ENCODE measurements at regions not wholly inside any gene's neighbourhood (a gene's known extent, or its start where the extent isn't known, plus 50 kb on each side); places are given as distances from the start of the nearest gene placed in this dataset.

GRCh38 chr10:130899856-130900255, 411.7 kb downstream of the TCERG1L start:
- TF ChIP-seq POLR2AphosphoS5 (IDR thresholded peaks at IDR 0.05), result no peak
- TF ChIP-seq POLR2A (IDR thresholded peaks at IDR 0.05), result no peak
